IPS DF 4.7 (cell line): ENCODE measurements at regions not wholly inside any gene's neighbourhood (a gene's known extent, or its start where the extent isn't known, plus 50 kb on each side); places are given as distances from the start of the nearest gene placed in this dataset.

ENCODE experiments used
- DNase-seq: peaks from one replicate; pipeline ENCODE4 v3.0.0-alpha.2; 2013; ENCODE audit warnings: low spot score; ENCODE audit errors: extremely low read depth

DNA sequence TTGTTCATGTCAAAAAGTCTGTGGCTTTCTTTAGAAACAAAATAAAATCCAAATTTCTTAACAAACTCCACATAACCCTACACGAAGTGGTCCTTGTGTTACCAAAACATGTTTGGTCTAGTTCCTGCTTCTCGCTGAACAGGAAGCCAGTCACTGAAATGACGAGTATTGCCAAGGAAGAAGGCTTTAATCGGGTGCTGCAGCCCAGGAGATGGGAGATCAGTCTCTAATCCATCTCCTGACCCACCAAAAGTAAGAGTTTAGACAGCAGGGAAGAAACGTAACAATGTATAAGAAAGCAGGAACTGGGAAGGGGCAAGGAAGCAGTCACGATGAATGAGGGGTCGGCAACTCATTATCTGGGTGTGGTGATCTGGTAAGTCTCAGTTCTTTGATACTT is 144.6 kb upstream of the MAP9 start:
- DNase-seq = no peak

DNA sequence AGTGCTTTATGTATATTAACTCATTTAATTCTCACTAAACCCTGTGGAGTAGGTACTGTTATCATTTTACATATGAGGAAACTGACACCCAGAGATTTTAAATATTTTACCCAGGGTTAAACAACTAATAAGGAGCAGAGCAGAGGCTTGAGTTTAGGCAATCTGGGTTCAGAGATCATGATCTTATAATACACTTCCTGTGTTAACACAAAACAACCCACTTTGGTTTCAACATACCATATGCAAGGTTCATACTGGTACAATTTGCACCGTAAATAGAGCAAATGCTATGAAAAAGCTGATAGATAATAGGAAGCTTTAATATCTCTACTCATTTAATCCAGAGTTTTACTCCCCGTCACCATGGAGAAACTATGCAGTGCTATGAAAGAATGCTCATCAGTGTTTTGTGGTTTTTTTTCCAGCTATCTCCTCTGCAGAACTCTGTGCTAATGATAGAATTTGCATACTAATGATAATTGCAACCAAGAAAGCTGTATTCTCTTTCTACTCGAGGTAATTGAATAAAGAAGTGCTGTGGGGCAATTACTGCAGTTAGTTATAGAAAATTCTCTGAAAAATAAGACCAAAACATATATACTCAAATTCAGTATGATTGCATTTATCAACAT is 138.8 kb upstream of the MAP9 start:
- DNase-seq = no peak

DNA sequence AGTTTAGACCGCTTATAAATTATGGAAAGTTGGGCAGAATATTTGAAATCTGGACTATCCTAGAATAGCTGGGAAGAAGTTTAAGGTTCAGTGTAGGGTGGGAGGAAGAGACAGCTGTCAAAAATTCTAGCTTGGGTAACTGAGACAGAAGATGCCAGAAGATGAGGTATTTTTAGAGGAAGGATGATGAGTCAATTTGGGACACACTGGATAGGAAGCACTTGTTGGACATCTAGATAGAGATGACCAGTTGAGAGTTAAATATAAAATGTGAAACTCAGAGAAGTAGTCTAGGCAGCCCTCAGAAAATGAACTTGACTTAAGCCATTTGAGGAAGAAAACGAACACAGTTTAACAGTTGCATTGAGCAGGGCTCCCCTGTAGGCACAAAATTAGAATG is 137.9 kb upstream of the MAP9 start:
- no peak for DNase-seq

DNA sequence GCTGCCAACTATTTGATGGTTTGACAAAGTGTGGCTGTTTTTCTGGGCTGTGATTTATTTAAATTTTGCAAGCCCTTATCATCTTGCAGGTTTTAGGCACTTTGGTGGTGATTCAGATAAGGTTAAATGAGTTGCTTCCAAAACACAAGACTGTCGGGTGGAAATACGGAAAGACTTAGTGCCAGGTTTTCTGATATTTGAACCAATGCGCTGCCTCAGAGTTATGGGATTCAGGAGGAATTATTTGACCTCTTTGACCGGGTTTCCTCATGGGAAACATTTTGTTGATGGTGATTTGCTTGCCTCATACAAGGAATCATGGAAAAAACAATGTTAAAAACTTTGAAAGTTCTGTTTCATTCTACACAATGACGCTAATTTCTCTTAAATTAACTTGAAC is 136.1 kb upstream of the MAP9 start:
- no peak for DNase-seq

DNA sequence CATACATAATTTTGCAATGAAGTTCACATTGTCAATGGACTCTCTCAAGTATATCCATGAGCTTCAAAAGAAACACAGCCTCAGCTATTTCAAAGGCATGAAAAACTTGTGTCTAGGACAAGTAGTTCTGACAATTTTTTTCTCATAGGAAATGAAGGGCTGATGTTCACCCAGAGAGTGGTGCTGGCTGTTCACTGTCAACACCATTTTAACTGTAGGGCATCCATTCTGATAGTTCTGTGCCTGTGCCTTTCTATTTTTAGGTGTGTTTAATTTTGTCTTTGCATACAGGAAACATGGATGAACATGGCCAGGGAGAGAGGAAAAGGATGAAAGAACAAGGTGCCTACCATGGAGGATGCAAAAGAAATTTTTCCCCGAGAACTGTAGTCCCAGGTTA is 135.3 kb upstream of the MAP9 start:
- no peak for DNase-seq

DNA sequence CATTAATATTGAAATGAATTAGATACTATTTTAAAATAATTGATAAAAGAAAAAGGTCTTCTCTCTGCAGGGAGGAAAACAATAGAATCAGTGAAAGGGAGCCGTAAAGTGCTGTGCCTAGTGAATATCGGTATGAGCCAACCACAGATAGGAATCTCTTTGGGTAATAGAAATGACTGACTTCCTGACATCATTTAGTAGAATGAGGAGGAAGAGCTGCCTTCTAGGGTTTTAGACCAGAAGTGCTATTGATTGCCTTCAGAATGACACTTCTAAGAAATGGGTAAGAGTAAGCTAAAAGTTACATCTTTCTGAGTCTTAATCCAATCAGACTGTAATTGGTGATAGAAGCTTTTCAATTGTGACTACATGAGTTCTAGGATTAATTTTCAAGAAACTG is 134.0 kb upstream of the MAP9 start:
- no peak for DNase-seq

DNA sequence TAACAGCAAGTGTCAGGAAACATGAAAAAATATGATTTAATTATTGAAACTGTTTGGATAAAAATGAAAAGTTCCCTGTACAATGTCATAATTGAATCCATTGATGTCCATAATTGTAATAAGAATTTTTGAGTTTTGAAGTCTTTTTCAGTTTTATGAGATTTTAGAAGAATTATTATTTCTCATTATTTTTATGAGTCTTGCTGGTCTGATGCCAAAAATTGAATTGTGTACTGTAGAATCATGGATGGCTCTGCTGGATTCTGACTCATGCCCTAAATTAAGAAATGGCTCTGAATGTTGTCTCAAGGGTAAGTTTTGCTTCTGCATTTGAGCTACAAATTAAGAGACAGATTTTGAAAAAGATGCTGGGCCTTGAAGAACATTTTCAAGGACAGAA is 132.8 kb upstream of the MAP9 start:
- DNase-seq = no peak

DNA sequence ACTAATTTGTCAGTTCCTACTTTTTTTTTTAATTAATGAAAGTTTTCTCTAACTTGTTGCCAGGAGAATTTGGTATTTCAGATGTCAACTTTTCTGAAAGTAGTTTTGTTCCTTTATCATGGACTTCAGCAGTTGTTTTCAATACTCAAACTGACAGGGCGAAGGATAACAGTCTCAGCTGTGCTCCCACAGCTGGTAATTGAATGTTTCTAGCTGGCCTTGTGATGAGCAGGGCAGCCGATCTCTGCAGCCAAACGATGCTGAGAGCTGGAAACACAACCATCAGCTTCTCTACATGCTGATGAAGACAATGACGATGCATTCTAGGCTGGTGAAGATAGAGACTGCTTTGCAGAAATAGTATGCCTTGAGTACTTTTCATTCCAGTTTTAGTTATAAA is 130.0 kb upstream of the MAP9 start:
- no peak for DNase-seq

DNA sequence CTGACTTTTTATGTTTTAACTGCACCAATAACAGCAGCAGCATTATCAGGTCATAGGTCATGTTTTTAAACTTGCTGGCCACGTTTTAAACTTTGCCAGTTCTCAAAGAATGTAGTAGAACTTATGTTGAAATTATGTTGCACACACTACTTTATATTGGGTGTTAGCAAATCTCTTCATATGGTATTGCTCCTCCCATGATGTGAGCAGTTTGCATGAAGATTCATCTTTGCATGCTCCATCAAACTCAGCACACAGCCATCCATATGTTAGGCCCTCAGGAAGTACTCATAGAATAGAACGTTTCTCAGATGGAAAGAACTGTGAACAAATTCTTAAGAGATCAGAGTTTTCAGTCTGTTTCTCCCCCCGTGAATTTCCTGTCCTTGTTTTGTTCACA is 128.6 kb upstream of the MAP9 start:
- DNase-seq = no peak

DNA sequence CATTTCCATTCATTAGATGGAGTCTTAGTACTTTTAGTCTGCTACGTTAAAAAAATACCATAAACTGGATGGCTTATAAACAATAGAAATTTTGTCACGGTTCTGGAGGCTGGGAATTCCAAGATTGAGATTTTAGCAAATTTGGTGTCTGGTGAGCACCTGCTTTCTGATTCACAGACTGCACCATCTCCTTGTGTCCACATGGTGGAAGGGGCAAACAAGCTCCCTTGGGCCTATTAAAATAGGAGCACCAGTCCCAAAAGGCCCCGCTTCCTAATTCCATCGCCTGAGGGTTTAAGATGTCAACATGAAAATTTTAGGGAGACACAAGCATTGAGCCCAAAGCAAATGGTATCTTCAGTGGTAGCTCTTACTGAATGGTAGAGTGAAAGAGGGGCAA is 120.5 kb upstream of the MAP9 start:
- DNase-seq = no peak

DNA sequence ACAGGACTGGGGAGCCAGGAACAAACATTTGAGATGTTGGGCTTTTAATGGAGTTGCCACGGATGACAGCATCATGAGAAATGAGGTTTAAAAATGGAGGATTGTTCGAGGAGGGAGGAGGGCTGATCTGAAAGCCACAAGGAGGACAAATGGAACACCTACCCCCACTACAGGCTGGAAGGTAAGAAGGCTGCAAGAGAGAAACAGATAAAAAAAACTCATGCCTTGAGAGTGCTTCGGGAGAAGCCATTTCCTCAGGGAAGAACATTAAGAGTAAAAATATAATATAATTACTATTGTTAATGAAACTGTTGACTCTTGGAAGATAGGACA is 119.5 kb upstream of the MAP9 start:
- DNase-seq = no peak

DNA sequence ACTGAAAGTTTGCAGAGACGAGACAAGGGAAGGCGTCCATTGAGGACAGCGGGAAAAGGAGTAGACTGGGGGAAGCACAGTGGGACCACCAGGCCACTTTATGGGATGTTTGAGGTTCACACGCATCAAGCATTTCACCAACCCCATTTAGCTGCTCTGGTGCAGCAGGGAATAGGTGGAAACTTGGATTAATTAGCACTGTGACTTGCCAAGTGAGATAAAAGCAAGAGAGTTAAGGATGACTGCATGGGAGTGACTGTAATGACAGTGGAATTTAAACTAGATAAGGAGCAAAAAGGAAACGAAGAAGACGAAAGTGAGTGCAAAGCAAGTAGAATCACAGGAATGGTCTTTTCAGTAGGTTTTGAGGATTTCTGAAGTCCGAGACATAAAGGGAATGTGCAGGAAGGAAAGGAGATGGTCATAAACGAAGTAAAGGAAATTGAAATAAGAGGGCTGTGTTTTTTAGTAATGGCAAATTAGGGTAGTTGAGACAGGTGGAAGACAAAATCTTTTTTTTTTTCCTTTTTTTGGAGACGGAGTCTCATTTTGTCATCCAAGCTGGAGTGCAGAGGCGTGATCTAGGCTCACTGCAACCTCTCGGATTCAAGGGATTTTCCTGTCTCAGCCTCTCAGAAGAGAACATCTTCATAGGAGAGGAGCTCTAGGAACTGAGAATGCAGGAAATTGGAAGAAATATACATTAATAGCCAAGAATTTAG is 119.0 kb upstream of the MAP9 start:
- DNase-seq = no peak

DNA sequence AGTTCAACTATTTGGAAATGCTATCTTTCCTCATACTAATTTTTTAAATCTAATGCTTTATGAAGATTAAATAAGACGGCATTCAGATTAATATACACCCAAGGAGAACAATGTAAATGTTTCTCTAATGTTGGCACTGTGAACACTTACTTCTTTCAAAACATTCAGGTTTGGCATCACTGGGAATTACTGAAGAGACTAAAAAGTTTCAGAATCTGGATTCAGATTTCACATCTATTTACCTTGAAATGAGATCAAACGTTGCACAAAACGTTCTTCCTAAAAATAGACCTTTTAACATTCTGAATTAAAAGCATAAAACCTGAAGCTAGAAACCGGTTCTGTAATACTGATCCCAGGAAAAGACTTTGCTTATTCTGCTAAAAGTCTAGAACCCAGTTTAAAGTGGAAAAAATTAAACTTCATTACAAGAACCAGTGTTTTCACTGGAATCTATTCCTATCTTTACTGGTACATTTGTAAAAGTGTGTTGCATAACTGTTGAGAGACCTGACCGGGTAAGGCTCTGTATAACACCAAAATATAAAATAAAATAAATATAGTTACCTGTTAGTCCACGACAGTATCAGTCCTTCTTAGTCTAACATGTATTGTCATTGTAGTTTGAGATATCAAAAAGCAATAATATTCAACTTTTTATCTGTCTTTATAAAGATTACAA is 117.4 kb upstream of the MAP9 start:
- no peak for DNase-seq

DNA sequence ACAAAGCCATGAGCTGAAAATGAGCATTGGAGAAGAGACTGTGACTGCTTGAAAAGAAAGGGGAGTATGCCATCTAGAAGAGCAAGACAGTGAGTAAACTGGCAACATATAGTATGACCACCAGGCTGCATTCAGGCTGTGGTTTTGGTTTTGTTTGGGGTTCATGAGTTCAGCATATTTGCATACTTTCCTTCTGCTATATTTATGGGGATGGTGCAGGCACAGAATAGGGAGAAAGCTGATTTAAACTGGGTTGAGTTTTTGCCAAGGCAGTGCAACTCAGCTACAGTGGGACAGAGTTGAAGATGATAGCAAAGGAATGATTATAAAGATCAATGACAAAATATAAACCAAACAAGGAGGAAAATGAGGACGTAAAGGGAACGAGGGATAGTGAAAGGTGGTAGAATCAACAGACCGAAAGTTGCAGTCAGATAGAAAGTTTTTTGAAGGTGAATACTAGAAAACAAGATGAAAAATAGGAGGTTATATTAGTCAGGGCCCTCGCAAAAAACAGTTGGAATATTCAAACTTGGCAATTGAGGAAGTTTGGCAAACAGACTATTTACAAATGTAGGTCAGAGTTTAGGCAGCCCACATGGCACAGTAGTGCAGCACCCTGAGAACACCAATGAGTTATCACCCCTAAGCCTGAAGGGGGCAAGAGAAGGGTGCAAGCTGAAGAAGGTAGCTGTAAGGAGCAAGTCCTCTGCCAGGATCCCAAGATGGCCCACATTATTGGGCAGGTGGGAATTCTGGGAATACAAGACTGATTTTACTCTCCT is 114.8 kb upstream of the MAP9 start:
- no peak for DNase-seq

DNA sequence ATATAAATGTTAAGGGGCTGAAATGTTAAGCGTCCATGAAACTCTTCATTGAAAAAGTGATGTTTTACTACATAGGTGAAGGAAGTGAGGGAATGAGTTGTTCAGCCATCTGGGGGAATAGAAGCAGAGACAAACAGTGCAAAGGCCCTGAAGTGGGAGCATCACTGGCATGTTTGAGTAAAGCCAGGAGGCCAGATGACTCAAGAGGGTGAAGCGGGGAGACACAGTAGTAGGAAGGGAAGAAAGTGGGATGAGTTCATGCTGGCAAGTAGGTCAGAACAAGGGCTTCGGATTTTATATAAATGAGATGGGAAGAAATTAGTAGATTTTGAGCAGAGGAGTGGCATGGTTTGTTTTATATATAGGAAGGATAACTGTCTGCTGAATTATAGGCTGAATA is 112.5 kb upstream of the MAP9 start:
- no peak for DNase-seq

DNA sequence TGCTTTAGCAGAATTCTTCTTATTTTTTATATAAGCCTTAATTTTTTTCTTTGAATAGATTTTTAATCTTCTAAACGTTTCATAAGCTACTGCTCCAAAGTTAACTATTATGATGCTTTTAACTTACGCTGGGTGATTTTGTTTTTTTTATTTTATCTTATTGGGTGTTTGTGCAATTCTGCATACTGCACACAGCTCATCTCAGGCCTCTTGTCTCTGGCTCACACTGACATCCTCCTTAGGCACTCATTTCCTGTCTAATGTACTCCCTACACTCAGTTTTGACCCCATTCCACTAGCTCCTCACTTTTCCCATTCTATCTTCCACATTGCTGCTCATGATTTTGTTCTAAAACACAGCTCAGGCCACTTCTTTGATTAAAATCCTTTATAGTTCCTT is 111.9 kb upstream of the MAP9 start:
- no peak for DNase-seq

DNA sequence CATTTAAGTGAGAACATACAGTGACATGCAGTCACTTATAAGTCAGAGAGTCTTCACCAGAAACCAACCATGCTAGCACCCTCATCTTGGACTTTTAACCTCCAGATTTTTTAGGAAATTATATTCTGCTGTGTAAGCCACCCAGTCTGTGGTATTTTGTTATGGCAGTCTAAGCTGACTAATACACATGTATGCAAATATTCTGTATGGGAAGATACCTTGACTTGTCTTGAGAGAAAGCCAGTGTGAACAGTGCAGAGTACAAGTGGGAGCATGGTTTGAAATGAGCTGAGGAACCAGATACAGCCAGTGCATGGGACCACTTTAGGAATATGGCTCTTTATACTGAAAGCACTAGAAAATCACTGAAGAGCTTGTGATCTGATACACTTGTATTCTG is 110.4 kb upstream of the MAP9 start:
- DNase-seq = no peak

DNA sequence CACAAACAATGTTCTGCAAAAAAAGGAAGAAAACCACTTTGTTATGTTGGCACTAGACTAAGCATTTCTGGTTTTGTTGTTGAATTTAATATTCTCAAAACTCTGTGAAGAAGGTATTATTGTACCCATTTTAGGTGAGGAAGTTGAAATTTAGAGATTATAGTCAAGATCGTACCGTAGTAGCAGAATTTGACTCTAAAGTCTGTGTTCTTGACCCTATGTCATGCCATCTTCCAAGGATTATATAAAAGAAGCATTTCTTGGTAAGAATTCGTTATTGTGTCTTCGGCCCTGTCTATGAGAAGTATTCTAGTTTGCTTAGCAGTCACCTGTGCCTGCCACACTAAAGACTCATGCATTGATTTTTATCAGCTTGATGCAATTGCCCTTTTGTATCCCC is 104.4 kb upstream of the MAP9 start:
- DNase-seq = no peak

DNA sequence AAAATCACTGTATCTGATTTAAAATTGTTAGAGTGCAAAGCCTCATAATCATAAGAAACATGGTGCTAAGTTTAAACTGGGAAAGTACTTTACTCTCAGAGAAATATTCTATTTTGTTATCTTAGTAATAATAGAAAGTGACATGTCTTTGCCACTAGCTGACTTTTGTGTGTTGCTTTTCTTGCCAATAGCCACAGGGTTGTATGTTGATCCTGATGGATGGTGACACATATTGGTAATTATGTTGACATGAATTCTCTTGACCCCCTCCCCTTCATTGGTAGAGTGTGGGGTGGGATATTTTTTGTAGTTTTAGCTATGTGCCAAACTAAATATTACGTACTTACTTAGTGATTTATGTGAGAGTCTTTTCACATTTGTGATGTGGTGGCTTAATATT is 103.1 kb upstream of the MAP9 start:
- DNase-seq = no peak

DNA sequence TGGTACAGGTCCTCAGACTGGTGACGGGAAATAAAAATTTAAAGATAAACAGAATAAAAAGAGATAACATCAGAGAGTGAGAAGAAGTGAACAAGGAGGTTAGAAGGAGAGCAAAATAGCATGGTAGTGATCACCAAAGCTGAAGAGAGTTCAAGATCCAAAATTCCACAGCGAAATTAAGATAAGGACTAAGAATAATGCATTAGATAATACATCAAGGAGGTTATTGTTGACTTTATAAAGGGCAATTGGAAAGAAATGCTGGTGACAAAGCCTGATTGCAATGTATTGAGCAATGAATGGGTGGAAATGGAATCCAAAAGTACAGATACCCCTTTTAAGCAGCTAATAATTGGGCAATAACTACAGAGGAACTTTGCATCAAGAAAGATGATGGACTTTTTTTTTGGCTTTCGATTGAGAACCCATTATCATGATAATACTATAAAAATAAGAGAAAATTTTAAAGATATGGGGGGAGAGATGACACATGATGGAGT is 101.6 kb upstream of the MAP9 start:
- DNase-seq = no peak

DNA sequence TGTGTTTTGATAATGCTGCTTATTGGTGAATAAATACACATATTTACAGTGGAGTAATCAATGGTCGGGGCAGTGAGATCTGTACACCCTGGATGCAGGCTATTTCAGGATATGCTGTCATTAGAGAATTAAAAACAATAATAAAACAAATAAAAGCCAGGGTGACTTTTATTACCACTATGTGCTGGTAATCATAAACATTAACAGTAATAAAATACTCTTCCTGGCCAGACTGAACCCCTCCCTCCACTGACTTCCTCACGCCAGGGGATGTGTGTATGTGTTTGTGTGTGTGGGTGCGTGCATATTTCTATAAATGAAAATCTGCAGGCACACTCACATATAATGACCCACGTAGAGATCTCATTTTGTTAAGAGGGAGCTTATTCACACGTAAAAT is 98.0 kb upstream of the MAP9 start:
- no peak for DNase-seq

DNA sequence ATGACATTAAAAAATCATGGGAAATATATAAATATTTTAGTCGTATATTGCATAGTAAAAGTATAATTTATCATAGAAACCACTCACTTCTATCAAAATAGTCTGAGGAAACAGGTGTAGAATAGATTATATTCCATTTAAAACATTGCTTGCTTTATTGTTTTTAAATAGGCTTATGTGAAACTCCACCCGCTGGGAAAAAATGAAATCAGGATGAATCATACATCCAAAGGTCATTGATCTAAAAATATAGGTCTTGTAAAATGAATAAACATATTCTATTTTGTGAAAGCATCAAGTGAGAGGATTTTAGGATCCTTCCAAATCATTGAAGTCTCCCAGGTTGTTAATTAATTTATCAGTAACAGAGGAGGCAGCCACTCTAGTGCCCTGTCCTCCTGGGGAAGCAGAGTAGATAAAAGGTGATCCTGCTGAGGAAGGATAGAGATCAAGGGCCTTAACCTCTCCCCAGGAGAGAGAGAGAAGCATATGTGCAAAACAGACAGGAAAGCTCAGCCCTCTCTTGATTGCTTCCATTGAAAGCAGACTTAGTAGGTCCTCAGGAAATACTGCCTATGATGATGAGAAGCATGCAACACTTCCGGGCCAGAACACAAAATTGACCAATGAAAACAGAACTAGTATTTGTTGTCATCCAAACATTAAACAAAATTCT is 96.8 kb upstream of the MAP9 start:
- no peak for DNase-seq
